ENCODE measurements at regions not wholly inside any gene's neighbourhood (a gene's known extent, or its start where the extent isn't known, plus 50 kb on each side); places are given as distances from the start of the nearest gene placed in this dataset.

DNA sequence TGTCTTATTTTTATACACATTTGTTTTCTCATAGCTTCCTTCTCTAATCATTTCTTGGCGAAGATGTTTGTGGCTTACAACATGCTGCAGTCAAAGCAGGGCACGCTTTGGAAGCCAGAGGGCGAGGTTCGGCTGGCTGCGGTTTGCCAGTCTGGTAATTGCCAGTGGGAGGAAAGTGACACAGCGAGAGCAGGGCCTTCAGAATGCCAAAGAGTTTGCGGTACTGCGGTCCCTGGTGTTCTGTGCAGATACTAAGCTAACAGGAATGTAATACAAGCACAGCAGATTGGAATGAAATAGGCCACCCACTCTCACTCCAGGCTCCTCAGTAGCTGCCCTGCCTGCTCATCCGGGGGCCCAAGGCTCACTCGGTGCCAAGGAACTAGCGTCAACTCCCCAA, 58.7 kb upstream of the TGM3 start:
- no peak for DNase-seq

DNA sequence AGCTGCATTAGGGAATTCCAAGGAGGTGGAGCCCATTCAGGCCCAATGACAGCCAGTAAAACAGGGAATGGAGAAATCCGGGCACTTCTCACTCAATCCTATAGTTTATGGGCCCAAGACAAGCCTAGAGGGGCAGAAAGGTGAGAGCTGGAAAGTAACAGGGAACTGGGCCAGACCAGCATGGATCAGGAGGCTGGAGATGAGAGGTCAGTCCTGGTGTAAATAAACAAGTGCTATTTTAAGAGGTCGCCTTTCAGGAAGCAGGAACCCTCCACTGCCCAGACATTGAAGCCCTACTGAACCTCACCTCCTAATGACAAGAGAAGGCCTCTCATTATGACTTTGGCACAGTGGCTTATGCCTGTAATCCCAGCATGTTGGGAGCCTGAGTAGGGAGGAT, 57.2 kb upstream of the TGM3 start:
- DNase-seq: no peak

DNA sequence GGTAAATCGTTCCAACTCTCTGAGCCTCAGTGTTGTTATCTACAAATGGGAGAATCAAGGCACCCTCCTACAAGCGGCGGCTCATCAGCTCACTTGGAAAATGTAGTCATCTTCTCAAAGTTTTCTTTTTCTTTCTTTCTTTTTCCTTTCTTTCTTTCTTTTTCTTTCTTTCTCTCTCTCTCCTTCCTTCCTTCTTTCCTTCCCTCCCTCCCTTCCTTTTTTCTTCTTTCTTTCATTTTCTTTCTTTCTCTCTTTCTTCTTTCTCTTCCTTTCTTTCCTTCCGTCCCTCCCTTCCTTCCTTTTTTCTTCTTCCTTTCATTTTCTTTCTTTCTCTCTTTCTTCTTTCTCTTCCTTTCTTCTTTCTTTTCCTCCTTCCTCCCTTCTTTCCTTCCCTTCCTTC, 55.0 kb upstream of the TGM3 start:
- no peak for DNase-seq

DNA sequence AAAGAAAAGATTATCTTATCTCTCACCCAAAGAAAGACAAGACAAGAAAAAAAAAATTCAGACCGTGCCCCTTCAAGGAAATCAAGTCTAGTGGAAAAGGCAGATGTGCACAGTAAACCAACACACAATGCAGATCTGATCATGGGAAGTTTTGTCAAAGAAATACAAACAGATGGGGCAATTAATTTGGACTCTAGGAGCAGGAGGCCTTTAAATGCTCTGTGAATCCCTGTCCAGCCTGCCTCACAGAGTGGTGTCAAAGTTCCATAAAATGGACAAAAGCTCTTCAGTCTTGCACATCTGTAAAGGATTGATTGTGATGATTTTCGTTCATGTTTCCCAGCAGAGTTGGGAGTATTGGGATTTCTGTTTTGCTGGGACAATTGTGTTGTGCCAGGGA, 53.1 kb upstream of the TGM3 start:
- DNase-seq: no peak

- DNase-seq: no peak
Observed at GRCh38 chr20:2244523-2244922, 51.3 kb upstream of the TGM3 start.

DNA sequence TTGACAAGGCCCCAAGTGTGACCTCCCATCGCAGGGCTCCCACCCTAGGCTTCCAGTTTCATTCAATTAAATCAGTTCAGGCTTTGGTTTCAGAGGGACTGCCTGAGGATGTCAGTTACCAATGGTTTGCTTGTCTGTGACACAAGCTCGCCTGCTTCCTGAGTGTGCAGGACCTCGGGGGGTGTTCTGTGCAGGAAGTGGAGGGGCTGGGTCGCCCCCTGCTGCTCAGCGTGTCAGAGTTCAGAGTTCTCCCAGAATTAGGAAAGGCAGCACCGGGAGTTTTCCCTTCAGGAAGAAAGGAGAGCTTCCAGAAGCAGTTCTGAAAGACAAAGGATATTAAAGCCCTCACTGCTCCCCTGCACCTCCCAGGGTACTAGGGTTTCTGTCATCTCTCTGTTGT, 50.8 kb upstream of the TGM3 start:
- DNase-seq: no peak

DNA sequence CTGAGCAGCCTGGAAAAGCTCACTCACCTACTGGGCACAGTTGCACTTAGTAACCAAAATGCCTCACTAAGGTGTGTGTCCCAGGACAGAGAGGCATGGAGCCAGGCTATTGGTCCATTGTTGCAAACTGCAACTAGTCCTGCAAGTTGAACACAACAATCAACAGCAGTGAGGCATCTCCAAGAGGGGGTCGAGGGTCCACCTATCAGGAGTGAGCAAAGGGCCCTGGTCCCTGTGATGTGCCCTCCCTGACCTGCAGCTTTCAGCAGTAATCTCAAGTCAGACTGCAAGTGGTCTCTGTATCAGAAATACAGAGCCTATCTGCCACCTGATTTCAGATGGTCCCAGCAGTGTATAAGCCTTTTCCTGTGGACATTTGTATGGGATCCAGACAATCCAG, 50.2 kb upstream of the TGM3 start:
- DNase-seq: no peak
